C4-2B (cell line): ENCODE measurements at regions not wholly inside any gene's neighbourhood (a gene's known extent, or its start where the extent isn't known, plus 50 kb on each side); places are given as distances from the start of the nearest gene placed in this dataset.

Experiments
- CTCF ChIP-seq: fragments of 450-650 bp; conservative IDR thresholded peaks from 2 replicates; pipeline ENCODE4 v1.5.1; 2017; ENCODE audit warnings: mild to moderate bottlenecking
- ZFX ChIP-seq: fragments of 450-650 bp; IDR thresholded peaks from 2 replicates; pipeline ENCODE4 v1.6.1; 2017

DNA sequence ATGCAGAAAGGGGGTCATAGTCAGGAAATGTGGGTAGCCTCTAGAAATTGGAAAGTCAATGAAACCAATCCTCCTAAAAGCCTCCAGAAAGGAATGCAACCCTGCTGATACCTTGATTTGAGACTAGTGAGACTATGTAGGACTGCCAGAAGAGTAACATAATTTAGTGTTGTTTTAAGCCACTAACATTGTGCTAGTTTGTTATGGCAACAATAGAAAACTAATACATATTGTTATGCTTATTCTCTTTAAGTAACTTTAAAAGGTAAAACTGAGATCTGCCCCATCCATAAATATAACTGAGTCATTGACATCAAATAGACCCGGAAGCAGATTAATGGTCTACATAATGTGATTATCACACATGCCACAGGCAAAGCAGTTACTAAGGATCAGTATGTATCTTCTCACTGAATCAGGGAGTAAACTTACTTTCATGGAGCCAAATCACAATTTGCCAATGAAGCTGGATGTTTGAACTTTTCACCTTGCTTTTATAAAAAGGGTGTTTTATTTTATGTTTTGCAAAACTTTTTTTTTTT, 146.4 kb upstream of the TMEM106B start:
- TF ChIP-seq ZFX (no peak), CTCF (no peak)
